ENCODE measurements at regions not wholly inside any gene's neighbourhood (a gene's known extent, or its start where the extent isn't known, plus 50 kb on each side); places are given as distances from the start of the nearest gene placed in this dataset.

DNA sequence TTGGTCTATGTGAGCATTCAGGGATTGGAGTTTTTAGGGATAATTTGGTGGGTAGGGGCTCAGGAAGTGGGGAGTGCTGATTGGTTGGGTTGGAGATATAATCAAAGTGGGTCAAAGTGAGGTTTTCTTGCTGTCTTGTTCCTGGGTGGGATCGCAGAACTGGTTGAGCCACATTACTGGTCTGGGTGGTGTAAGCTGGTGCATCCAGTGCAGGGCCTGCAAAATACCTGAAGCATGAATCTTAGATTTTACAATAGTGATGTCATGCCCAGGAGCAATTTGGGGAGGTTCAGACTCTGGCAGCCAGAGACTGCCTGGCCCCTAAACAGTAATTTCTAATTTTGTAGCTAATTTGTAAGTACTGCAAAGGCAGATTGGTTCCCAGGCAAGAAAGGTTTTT, 665.6 kb upstream of the PRKX start:
- H3K4me1 ChIP-seq (ENCODE audit: insufficient read depth, low read length) = no peaks in the 10 kb centered on the region
- no peak overlapping the region for H3K4me3 ChIP-seq (ENCODE audit: low read depth in 1 of 2, low read length in 2 of 2)
- no peaks in the 10 kb centered on the region for H3K9me3 ChIP-seq (ENCODE audit: low read length)
- no peaks in the 10 kb centered on the region for H3K27me3 ChIP-seq (ENCODE audit: control insufficient read depth in 1 of 2, insufficient read depth in 2 of 2, low read length in 2 of 2)
- H3K9ac ChIP-seq (ENCODE audit: low read length) = no peak overlapping the region
- no peak overlapping the region for H3K27ac ChIP-seq (ENCODE audit: low read depth, low read length)
- H3K36me3 ChIP-seq (ENCODE audit: insufficient read depth, low read length) = no peaks in the 10 kb centered on the region

DNA sequence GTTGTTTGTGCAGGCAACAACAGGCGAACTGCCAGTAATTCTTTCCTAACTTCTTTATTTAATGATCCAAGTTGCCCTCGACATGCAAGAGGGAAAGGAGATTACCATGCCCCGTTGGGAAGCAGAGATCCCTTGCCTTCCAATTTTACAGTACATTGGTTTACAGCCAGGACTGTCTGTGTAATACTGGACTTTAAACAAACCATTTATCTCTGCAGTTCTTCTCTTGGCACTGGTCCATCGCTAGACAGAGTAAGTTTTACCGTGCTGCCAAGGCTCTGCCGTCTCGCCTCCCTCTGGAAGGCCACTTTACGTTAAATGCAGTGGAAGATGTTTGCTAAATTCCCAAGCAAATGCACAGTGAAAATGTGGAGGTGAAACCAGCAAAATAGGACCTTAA, 660.3 kb upstream of the PRKX start:
- no peaks in the 10 kb centered on the region for H3K27me3 ChIP-seq (ENCODE audit: control insufficient read depth in 1 of 2, insufficient read depth in 2 of 2, low read length in 2 of 2)
- no peaks in the 10 kb centered on the region for H3K4me1 ChIP-seq (ENCODE audit: insufficient read depth, low read length)
- H3K27ac ChIP-seq (ENCODE audit: low read depth, low read length) = no peak overlapping the region
- no peaks in the 10 kb centered on the region for H3K9me3 ChIP-seq (ENCODE audit: low read length)
- no peaks in the 10 kb centered on the region for H3K36me3 ChIP-seq (ENCODE audit: insufficient read depth, low read length)
- no peak overlapping the region for H3K4me3 ChIP-seq (ENCODE audit: low read depth in 1 of 2, low read length in 2 of 2)
- H3K9ac ChIP-seq (ENCODE audit: low read length) = no peak overlapping the region

DNA sequence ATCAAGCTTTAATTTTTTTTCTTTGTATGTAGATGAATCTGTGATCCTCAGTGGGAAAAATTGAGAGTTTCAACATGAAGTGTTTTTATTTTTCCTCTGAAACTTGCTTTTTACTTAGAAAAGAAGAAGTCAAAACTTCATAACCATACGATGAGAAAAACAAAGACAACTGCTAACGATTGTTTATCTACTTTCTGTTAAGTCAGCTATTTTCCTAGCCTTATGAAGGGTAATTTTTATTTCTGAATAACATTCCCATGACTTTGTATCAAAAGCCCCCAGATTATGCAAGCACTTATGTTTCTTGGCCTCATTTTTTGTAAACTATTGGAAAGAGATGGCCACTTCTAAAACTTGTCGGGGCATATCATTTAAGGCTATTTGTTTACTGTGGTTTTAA, 645.1 kb upstream of the PRKX start:
- Histone ChIP-seq H3K9ac (ENCODE audit: low read length) (no peak overlapping the region), H3K27ac (ENCODE audit: low read depth, low read length) (no peak overlapping the region), H3K27me3 (ENCODE audit: control insufficient read depth in 1 of 2, insufficient read depth in 2 of 2, low read length in 2 of 2) (no peaks in the 10 kb centered on the region), H3K4me3 (ENCODE audit: low read depth in 1 of 2, low read length in 2 of 2) (no peak overlapping the region), H3K9me3 (ENCODE audit: low read length) (no peaks in the 10 kb centered on the region), H3K4me1 (ENCODE audit: insufficient read depth, low read length) (no peaks in the 10 kb centered on the region), H3K36me3 (ENCODE audit: insufficient read depth, low read length) (no peaks in the 10 kb centered on the region)

DNA sequence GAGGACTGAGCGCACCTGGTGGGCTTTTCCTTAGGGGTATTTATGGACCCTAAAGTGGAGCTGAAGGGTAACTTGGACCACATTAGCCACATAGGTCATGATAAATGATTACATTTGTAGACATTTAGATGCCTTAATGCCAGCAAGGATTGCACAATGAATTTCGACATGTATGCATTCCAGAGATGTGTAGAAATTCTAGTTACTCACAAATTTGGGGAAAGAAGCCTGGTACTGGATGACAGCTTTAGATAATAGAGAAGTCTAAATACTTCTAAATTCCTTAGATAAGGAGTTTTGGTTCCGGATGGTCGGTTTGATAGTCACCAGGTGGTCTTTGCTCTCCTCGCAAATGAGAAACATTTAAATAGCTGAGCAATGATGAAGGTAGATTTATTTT, 609.5 kb upstream of the PRKX start:
- no peak overlapping the region for H3K9ac ChIP-seq (ENCODE audit: low read length)
- no peak overlapping the region for H3K4me3 ChIP-seq (ENCODE audit: low read depth in 1 of 2, low read length in 2 of 2)
- no peaks in the 10 kb centered on the region for H3K36me3 ChIP-seq (ENCODE audit: insufficient read depth, low read length)
- H3K4me1 ChIP-seq (ENCODE audit: insufficient read depth, low read length) = no peaks in the 10 kb centered on the region
- H3K27me3 ChIP-seq (ENCODE audit: control insufficient read depth in 1 of 2, insufficient read depth in 2 of 2, low read length in 2 of 2) = no peaks in the 10 kb centered on the region
- no peaks in the 10 kb centered on the region for H3K9me3 ChIP-seq (ENCODE audit: low read length)
- no peak overlapping the region for H3K27ac ChIP-seq (ENCODE audit: low read depth, low read length)

DNA sequence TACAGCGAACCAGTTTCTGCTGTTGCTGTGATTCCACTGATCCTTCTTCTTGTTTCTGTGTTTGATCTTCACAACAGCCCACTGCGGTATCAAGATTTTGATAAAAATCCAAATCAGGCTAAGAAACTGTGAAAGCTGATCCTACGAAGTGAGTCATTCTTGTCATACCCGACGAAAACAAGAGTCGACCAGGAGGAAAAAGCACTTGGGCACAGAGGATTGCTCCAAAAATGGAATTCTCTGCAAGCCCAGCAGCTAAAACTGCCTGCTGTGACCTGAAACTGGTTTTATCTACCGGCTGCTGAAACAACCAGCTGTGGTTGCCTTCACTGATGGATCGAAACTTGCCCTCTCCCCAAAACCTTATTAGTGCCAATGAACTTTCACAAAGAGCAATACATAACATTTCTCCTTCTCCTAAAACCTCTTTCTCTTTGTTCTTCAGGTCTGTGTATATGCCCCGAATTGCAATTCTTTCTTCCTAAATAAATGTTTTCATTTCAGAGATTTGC, 607.0 kb upstream of the PRKX start:
- Histone ChIP-seq H3K36me3 (ENCODE audit: insufficient read depth, low read length) (no peaks in the 10 kb centered on the region), H3K4me1 (ENCODE audit: insufficient read depth, low read length) (no peaks in the 10 kb centered on the region), H3K27ac (ENCODE audit: low read depth, low read length) (no peak overlapping the region), H3K4me3 (ENCODE audit: low read depth in 1 of 2, low read length in 2 of 2) (no peak overlapping the region), H3K27me3 (ENCODE audit: control insufficient read depth in 1 of 2, insufficient read depth in 2 of 2, low read length in 2 of 2) (no peaks in the 10 kb centered on the region), H3K9ac (ENCODE audit: low read length) (no peak overlapping the region), H3K9me3 (ENCODE audit: low read length) (no peaks in the 10 kb centered on the region)

DNA sequence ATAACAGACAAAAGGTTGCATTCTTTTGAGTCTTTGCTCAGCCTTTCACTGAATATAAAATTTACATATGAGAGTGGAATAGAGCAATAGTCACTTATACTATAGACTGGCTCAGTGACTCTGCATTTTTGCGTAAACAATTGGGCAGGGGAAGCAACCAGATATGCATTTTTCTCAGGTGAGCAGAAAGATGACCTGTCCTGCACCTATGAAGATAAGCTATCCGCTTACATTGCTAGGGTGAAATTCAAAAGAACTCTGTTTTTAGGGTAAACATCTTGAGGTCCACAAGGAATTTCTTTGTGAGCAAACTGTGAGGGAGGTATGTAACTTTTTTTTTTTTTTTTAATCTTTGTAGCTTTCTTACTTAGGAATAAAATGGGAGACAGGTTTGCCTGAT, 602.4 kb upstream of the PRKX start:
- Histone ChIP-seq H3K4me3 (ENCODE audit: low read depth in 1 of 2, low read length in 2 of 2) (no peak overlapping the region), H3K36me3 (ENCODE audit: insufficient read depth, low read length) (no peaks in the 10 kb centered on the region), H3K9ac (ENCODE audit: low read length) (no peak overlapping the region)

DNA sequence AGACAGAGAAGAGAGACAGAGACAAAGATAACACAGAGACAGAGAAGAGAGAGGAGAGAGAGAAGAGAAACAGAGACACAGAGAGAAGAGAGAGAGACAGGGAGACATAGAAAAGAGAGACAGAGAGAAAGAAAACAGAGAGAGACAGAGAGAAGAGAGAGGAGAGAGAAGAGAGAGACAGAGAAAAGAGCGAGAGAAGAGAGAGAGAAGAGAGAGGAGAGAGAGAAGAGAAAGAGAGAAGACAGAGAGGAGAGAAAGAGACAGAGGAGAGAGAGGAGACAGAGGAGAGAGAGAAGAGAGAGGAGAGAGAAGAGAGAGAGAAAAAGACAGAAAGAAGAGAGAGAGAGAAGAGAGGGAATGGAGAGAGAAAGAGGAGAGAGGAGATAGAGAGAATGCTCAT, 601.1 kb upstream of the PRKX start:
- no peak overlapping the region for H3K27ac ChIP-seq (ENCODE audit: low read depth, low read length)
- no peak overlapping the region for H3K9ac ChIP-seq (ENCODE audit: low read length)
- no peaks in the 10 kb centered on the region for H3K4me1 ChIP-seq (ENCODE audit: insufficient read depth, low read length)
- H3K4me3 ChIP-seq (ENCODE audit: low read depth in 1 of 2, low read length in 2 of 2) = no peak overlapping the region
- no peaks in the 10 kb centered on the region for H3K27me3 ChIP-seq (ENCODE audit: control insufficient read depth in 1 of 2, insufficient read depth in 2 of 2, low read length in 2 of 2)
- H3K9me3 ChIP-seq (ENCODE audit: low read length) = no peaks in the 10 kb centered on the region
- no peaks in the 10 kb centered on the region for H3K36me3 ChIP-seq (ENCODE audit: insufficient read depth, low read length)

More for the DNA sequence above, 602.4 kb upstream of the PRKX start:
- no peaks in the 10 kb centered on the region for H3K4me1 ChIP-seq (ENCODE audit: insufficient read depth, low read length)
- H3K9me3 ChIP-seq (ENCODE audit: low read length) = no peaks in the 10 kb centered on the region
- H3K27me3 ChIP-seq (ENCODE audit: control insufficient read depth in 1 of 2, insufficient read depth in 2 of 2, low read length in 2 of 2) = no peaks in the 10 kb centered on the region
- H3K27ac ChIP-seq (ENCODE audit: low read depth, low read length) = no peak overlapping the region

GRCh38 chrX:4277122-4277521, 563.7 kb upstream of the PRKX start:
- H3K4me3 ChIP-seq (ENCODE audit: low read depth in 1 of 2, low read length in 2 of 2) = no peak overlapping the region
- H3K27me3 ChIP-seq (ENCODE audit: control insufficient read depth in 1 of 2, insufficient read depth in 2 of 2, low read length in 2 of 2) = no peaks in the 10 kb centered on the region
- H3K27ac ChIP-seq (ENCODE audit: low read depth, low read length) = no peak overlapping the region
- H3K9me3 ChIP-seq (ENCODE audit: low read length) = no peaks in the 10 kb centered on the region
- H3K4me1 ChIP-seq (ENCODE audit: insufficient read depth, low read length) = no peaks in the 10 kb centered on the region
- H3K9ac ChIP-seq (ENCODE audit: low read length) = no peak overlapping the region
- H3K36me3 ChIP-seq (ENCODE audit: insufficient read depth, low read length) = no peaks in the 10 kb centered on the region

DNA sequence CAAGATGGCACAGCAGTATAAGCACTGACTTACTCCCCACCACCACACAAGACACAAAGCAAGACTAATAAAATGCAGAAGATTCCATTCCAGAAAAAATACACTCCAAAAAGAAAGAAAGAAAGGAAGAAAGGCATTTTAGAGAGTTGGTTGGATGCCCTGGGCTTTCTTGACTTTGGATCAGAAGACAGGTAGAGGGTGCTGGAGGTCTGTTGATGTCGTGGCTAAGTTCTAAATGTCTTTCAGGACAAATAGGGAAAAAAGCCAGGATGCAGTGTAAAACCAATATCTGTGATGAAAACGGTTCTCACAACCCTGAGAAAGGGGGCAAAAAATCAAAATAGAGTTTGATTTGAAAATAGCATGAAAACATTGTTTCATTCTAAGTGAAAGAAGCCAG, 555.2 kb upstream of the PRKX start:
- H3K36me3 ChIP-seq (ENCODE audit: insufficient read depth, low read length) = no peaks in the 10 kb centered on the region
- H3K27me3 ChIP-seq (ENCODE audit: control insufficient read depth in 1 of 2, insufficient read depth in 2 of 2, low read length in 2 of 2) = no peaks in the 10 kb centered on the region
- H3K4me3 ChIP-seq (ENCODE audit: low read depth in 1 of 2, low read length in 2 of 2) = no peak overlapping the region
- no peak overlapping the region for H3K27ac ChIP-seq (ENCODE audit: low read depth, low read length)
- no peaks in the 10 kb centered on the region for H3K9me3 ChIP-seq (ENCODE audit: low read length)
- H3K4me1 ChIP-seq (ENCODE audit: insufficient read depth, low read length) = no peaks in the 10 kb centered on the region
- H3K9ac ChIP-seq (ENCODE audit: low read length) = no peak overlapping the region

DNA sequence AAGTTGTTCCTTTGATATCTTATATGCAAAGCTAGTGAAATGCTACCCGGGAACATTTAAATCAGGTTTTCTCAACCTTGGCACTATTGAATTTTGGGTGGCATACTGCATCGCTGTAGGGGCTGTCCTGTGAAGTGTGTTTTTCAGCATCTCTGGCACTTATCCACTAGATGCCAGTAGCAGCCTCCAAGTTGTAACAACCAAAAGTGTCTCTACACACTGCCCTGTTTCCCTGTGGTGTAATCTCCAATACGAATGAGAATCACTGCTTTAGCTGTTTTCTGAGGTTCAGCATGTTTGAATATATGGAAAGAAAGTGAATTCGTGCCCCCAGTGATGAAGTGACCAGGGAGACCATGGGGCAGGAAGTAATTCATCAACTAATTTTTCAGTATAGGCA, 551.6 kb upstream of the PRKX start:
- Histone ChIP-seq H3K9me3 (ENCODE audit: low read length) (no peaks in the 10 kb centered on the region), H3K4me3 (ENCODE audit: low read depth in 1 of 2, low read length in 2 of 2) (no peak overlapping the region), H3K4me1 (ENCODE audit: insufficient read depth, low read length) (no peaks in the 10 kb centered on the region), H3K36me3 (ENCODE audit: insufficient read depth, low read length) (no peaks in the 10 kb centered on the region), H3K27ac (ENCODE audit: low read depth, low read length) (no peak overlapping the region), H3K9ac (ENCODE audit: low read length) (no peak overlapping the region), H3K27me3 (ENCODE audit: control insufficient read depth in 1 of 2, insufficient read depth in 2 of 2, low read length in 2 of 2) (no peaks in the 10 kb centered on the region)

DNA sequence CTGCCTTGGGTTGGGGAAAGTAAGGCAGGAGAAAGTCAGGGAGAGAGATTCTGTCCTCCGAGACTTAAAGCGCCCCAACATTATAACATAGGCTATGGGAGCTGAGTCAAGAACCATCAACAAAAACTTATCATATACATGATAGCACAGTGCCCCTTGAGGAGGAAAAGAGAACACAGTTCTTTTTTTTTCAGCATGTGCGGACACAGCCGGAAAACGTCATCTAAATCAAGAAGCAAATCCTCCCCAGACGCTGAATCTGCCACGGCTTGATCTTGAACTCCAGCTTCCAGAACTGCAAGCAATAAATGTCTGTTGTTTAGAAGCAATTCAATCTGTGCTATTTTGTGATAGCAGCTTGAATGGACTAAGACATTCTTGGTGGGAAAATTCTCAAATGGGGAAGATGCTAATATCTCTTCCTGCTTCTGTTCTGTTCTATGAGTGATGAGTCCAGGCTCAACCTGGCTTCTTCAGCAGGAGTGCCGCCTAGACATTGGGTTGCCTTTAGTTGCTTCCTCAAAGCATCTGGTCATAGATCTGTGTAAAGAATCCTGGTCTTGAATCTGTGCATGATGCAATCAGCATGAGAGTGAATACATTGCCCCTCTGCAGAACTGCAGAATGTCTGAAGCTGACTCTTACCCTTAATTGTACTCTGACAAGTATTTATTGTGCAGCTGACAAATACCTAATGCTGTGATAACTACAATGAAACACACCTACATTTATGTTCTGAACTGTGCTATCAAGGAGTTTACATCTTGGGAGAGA, 549.8 kb upstream of the PRKX start:
- Histone ChIP-seq H3K4me1 (ENCODE audit: insufficient read depth, low read length) (no peaks in the 10 kb centered on the region), H3K9ac (ENCODE audit: low read length) (no peak overlapping the region), H3K27ac (ENCODE audit: low read depth, low read length) (no peak overlapping the region), H3K9me3 (ENCODE audit: low read length) (no peaks in the 10 kb centered on the region), H3K36me3 (ENCODE audit: insufficient read depth, low read length) (no peaks in the 10 kb centered on the region), H3K4me3 (ENCODE audit: low read depth in 1 of 2, low read length in 2 of 2) (no peak overlapping the region), H3K27me3 (ENCODE audit: control insufficient read depth in 1 of 2, insufficient read depth in 2 of 2, low read length in 2 of 2) (no peaks in the 10 kb centered on the region)

GRCh38 chrX:4253092-4253491, 539.6 kb upstream of the PRKX start:
- Histone ChIP-seq H3K4me1 (ENCODE audit: insufficient read depth, low read length) (no peaks in the 10 kb centered on the region), H3K27me3 (ENCODE audit: control insufficient read depth in 1 of 2, insufficient read depth in 2 of 2, low read length in 2 of 2) (no peaks in the 10 kb centered on the region), H3K4me3 (ENCODE audit: low read depth in 1 of 2, low read length in 2 of 2) (no peak overlapping the region), H3K27ac (ENCODE audit: low read depth, low read length) (no peak overlapping the region), H3K9ac (ENCODE audit: low read length) (no peak overlapping the region), H3K36me3 (ENCODE audit: insufficient read depth, low read length) (no peaks in the 10 kb centered on the region), H3K9me3 (ENCODE audit: low read length) (no peaks in the 10 kb centered on the region)
